OCI-LY1 (cell line): ENCODE measurements at regions not wholly inside any gene's neighbourhood (a gene's known extent, or its start where the extent isn't known, plus 50 kb on each side); places are given as distances from the start of the nearest gene placed in this dataset.

Experiments used
- EZH2 ChIP-seq: fragments of 200-600 bp; sonication (generic), shearing (Covaris generic); IDR thresholded peaks from 2 replicates; pipeline ENCODE4 v1.8.0; 2017; ENCODE audit warnings: borderline replicate concordance, mixed run types, mild to moderate bottlenecking, antibody characterized with exemption, low read length, moderate library complexity, mixed read lengths
- TF ChIP-seq, protein P1 (sequence below): fragments of 200-600 bp; sonication (generic), shearing (Covaris generic); IDR thresholded peaks from 2 replicates; pipeline ENCODE4 v1.5.1; 2017; ENCODE audit warnings: mild to moderate bottlenecking, antibody characterized with exemption, low read length, moderate library complexity, mixed read lengths

DNA sequence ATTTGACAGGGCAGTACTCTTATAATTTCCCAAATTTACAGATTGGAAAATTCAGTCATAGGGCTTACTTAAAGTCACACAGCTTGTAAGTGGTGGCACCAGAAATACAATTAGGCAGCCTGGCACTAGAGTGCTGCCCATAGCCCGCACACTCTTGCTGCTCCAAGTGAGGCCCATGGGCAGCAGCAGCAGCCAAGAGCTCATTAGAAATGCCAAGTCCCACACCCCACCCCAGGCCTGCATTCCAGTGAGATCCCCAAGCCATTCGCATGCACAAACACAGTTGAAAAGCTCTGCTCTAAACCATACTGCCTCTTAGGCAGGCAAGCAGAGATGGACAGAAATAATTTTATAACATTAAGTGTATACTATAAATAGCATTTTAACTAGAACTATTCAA is 379.3 kb upstream of the PKDCC start:
- TF ChIP-seq, protein P1, sequence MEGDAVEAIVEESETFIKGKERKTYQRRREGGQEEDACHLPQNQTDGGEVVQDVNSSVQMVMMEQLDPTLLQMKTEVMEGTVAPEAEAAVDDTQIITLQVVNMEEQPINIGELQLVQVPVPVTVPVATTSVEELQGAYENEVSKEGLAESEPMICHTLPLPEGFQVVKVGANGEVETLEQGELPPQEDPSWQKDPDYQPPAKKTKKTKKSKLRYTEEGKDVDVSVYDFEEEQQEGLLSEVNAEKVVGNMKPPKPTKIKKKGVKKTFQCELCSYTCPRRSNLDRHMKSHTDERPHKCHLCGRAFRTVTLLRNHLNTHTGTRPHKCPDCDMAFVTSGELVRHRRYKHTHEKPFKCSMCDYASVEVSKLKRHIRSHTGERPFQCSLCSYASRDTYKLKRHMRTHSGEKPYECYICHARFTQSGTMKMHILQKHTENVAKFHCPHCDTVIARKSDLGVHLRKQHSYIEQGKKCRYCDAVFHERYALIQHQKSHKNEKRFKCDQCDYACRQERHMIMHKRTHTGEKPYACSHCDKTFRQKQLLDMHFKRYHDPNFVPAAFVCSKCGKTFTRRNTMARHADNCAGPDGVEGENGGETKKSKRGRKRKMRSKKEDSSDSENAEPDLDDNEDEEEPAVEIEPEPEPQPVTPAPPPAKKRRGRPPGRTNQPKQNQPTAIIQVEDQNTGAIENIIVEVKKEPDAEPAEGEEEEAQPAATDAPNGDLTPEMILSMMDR = no peak
- no peak for TF ChIP-seq EZH2
